ENCODE measurements at regions not wholly inside any gene's neighbourhood (a gene's known extent, or its start where the extent isn't known, plus 50 kb on each side); places are given as distances from the start of the nearest gene placed in this dataset.

DNA sequence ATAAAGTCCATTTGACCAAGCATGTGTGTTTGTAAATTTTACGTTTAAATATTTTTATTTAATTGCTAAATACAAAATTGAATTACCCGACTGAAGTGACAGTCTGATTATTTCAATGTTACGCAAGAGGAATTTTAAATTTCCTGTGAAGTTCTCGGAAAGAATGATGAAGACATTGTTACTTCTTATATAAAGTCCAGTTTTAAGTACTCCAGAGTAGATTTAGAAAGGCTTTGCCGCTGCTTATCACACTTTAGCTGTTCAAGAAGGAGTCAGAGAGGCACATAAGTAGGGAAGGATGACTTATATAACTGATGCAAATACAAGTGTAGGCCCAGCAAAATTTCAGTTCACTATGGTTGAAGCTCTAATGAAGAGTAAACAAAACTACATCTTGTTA, 265.1 kb upstream of the CITED2 start:
- H3K4me1 Mint-ChIP-seq (ENCODE audit: low read depth), result peaks cover 15% of the 10 kb centered on the region
- no peaks in the 10 kb centered on the region for H3K9me3 Mint-ChIP-seq
- H3K27me3 Mint-ChIP-seq (ENCODE audit: insufficient read depth), result no peaks in the 10 kb centered on the region; the same call in 1 of the 2 replicates
- TF ChIP-seq, protein P1, sequence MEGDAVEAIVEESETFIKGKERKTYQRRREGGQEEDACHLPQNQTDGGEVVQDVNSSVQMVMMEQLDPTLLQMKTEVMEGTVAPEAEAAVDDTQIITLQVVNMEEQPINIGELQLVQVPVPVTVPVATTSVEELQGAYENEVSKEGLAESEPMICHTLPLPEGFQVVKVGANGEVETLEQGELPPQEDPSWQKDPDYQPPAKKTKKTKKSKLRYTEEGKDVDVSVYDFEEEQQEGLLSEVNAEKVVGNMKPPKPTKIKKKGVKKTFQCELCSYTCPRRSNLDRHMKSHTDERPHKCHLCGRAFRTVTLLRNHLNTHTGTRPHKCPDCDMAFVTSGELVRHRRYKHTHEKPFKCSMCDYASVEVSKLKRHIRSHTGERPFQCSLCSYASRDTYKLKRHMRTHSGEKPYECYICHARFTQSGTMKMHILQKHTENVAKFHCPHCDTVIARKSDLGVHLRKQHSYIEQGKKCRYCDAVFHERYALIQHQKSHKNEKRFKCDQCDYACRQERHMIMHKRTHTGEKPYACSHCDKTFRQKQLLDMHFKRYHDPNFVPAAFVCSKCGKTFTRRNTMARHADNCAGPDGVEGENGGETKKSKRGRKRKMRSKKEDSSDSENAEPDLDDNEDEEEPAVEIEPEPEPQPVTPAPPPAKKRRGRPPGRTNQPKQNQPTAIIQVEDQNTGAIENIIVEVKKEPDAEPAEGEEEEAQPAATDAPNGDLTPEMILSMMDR (IDR thresholded peaks at IDR 0.05), result no peak
- no peak overlapping the region for H3K4me3 Mint-ChIP-seq
- H3K36me3 Mint-ChIP-seq (ENCODE audit: low read depth), result peaks cover 4% of the 10 kb centered on the region; the same call in 1 of the 2 replicates
- H3K27ac Mint-ChIP-seq, result no peak overlapping the region
- DNase-seq, result no peak

DNA sequence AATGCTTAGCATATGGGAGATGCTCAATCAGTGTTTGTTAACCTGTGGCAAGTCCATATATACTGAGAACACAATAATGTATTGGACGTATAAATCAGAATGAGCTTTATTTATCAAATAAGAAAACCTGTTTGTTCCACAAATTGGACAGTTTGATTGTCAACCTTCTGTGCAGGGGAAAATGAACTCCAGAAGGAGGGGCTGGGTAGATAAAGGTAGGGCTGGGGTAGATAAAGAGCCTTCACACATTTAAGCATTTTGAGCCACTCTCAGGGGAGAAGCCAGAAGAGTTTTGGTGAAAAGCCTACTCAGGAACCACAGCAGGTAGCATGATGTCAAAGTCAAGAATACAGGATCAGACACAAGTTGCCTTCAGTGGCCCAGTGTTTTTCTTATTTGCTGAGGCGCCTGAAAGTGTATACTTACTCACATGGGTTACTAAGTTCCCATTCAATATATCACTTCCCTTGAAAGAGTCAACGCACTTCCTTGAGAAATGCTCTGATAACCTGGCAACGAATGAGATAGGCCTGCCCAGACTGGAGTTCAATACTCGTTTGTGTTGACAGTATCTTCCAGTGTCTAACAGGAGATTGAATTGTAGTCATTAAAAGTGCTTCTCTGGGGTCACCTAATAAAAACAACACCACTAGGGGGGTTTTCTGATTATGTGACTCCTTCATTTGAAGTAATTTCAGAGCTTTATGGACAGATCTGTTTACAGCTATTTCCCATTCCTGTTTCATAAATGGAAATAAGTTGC, 263.9 kb upstream of the CITED2 start:
- no peak overlapping the region for H3K27ac Mint-ChIP-seq
- peaks cover 9% of the 10 kb centered on the region; the same call in 1 of the 2 replicates for H3K36me3 Mint-ChIP-seq (ENCODE audit: low read depth)
- H3K4me1 Mint-ChIP-seq (ENCODE audit: low read depth), result peaks cover 6% of the 10 kb centered on the region; the same call in 1 of the 2 replicates

DNA sequence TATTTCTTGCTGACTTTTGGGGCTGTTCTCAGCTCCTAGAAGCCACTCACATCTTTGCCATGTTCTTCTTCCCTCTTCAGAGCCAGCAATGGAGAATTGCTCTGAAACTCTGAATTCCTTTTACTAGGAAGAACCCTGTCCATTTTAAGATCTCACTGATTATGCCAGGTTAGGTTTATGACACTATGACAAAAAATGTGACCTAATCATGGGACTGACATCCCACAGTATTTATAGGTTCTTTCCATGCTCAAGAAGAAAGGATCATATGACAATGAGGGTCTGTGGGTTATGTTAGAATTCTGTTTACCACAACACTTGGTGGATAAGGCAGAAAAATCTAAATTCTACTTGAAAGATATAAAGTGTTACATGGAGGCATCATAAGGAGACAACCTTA, 263.3 kb upstream of the CITED2 start:
- peaks cover 9% of the 10 kb centered on the region; the same call in 1 of the 2 replicates for H3K36me3 Mint-ChIP-seq (ENCODE audit: low read depth)
- peaks cover 6% of the 10 kb centered on the region; the same call in 1 of the 2 replicates for H3K4me1 Mint-ChIP-seq (ENCODE audit: low read depth)

More for the DNA sequence above, 263.9 kb upstream of the CITED2 start:
- Mint-ChIP-seq H3K4me3 (no peak overlapping the region), H3K9me3 (no peaks in the 10 kb centered on the region), H3K27me3 (ENCODE audit: insufficient read depth) (no peaks in the 10 kb centered on the region; the same call in 1 of the 2 replicates)
- no peak for DNase-seq
- TF ChIP-seq, protein P1 (IDR thresholded peaks at IDR 0.05), result no peak

DNA sequence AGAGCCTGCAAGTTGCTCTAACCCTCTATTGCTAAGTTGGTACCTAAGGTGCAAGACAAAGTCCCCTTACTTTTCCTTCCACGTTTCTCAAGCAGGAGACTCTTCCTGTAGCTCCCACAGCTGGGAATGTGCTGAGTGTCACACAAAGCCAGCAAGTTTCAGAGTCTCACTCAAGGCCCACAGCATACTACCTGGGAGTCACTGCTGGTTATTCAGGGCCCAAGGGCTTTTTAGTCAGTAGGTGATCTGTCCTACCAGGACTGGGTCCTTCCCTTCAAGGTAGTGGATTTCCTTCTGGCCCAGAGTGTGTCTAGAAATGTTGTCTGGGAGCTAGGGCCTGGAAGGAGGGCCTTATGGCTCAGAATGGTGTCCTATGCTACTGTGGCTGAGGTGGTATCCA, 261.9 kb upstream of the CITED2 start:
- H3K27ac Mint-ChIP-seq, result no peak overlapping the region
- H3K36me3 Mint-ChIP-seq (ENCODE audit: low read depth), result peaks cover 9% of the 10 kb centered on the region; the same call in 1 of the 2 replicates
- H3K27me3 Mint-ChIP-seq (ENCODE audit: insufficient read depth), result no peaks in the 10 kb centered on the region; the same call in 1 of the 2 replicates
- DNase-seq, result no peak
- H3K4me3 Mint-ChIP-seq, result no peak overlapping the region
- peaks cover 6% of the 10 kb centered on the region; the same call in 1 of the 2 replicates for H3K4me1 Mint-ChIP-seq (ENCODE audit: low read depth)
- TF ChIP-seq, protein P1 (IDR thresholded peaks at IDR 0.05), result no peak
- no peaks in the 10 kb centered on the region for H3K9me3 Mint-ChIP-seq

More for the DNA sequence above, 263.3 kb upstream of the CITED2 start:
- H3K4me3 Mint-ChIP-seq, result no peak overlapping the region
- TF ChIP-seq, protein P1 (IDR thresholded peaks at IDR 0.05), result no peak
- H3K27ac Mint-ChIP-seq, result no peak overlapping the region
- H3K9me3 Mint-ChIP-seq, result no peaks in the 10 kb centered on the region
- no peaks in the 10 kb centered on the region; the same call in 1 of the 2 replicates for H3K27me3 Mint-ChIP-seq (ENCODE audit: insufficient read depth)
- no peak for DNase-seq

DNA sequence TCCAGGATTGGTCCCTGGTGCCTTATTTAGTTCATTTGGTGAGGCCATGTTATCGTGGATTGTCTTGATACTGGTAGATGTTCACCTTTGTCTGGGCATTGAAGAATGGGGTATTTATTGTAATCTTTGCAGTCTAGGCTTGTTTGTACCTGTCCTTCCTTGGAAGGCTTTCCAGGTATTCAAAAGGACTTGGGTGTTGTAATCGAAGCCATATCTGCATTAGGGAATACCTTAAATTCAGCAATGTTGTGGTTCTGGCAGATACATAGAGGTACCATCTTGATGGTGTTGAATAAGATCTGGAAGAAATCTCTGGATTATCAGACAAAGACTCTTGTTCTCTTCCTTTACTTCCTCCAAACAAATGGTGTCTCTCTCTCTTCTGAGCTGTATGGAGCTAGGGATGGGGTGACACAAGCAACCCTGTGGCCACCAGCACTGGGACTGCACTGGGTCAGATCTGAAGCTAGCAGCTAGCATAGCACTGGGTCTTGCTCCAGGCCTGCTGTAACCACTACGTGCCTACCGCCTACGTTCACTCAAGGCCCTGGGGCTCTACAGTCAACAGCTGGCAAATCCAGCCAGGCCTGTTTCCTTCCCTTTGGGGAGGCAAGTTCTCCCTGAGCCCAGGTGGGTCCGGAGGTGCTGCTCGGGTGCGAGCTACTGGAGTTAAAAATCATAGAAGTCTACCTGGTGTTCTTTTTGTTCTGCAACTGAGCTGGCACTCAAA, 261.1 kb upstream of the CITED2 start:
- TF ChIP-seq, protein P1 (IDR thresholded peaks at IDR 0.05), result no peak
- H3K4me1 Mint-ChIP-seq (ENCODE audit: low read depth), result peaks cover 6% of the 10 kb centered on the region; the same call in 1 of the 2 replicates
- H3K27ac Mint-ChIP-seq, result no peak overlapping the region; the same call in 1 of the 2 replicates
- no peaks in the 10 kb centered on the region; the same call in 1 of the 2 replicates for H3K27me3 Mint-ChIP-seq (ENCODE audit: insufficient read depth)
- DNase-seq, result no peak
- no peak overlapping the region for H3K4me3 Mint-ChIP-seq
- no peaks in the 10 kb centered on the region for H3K9me3 Mint-ChIP-seq
- H3K36me3 Mint-ChIP-seq (ENCODE audit: low read depth), result peaks cover 13% of the 10 kb centered on the region; the same call in 1 of the 2 replicates

All from HFFc6 (cell line).